EH (cell line): ENCODE measurements at regions not wholly inside any gene's neighbourhood (a gene's known extent, or its start where the extent isn't known, plus 50 kb on each side); places are given as distances from the start of the nearest gene placed in this dataset.

ENCODE experiments used
- DNase-seq: peaks from one replicate; pipeline ENCODE4 v3.0.0-alpha.2; 2015; ENCODE audit warnings: low read depth

GRCh38 chrX:112910418-112910817 lies 69.8 kb upstream of the AMOT start:
- no peak for DNase-seq

DNA sequence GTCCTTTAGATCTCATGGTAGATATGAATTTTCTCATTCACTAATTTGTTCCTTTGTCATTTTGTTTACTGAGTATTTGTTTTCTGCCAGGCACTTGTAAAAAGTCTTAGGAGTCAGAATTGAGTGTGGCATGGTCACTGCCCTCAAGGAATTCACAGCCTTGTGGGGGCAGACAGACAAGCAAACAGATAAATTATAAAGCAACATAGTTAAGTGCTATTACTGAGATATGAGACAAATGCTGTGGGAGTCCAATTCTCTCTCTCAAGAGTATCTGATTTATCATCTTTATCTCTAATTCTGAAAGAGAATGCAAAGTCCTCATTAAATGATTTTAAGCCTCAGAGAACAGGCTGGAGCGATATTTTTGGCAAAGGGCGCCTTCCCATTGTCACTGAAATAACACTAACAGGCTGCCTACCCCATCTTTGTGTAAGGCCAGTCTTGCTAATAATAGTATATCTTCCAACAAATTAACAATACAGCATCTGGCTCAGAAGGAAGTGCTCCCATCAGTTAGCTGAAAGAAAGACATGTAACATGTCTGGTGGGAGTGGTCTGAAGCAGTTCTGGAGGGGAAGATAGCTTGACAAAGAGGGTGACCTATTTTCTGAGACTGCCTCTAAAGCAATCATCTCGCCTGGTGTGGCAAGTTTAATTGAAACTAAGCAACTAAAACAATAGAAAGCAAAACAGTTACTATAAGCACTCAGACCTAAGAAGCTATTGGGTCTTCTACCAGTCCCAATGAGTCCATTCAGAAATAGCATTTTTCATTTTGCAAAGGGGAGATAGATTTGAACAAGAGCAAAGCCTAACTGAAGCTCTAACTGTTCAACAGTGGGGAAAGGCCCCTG lies 61.5 kb upstream of the AMOT start:
- no peak for DNase-seq

DNA sequence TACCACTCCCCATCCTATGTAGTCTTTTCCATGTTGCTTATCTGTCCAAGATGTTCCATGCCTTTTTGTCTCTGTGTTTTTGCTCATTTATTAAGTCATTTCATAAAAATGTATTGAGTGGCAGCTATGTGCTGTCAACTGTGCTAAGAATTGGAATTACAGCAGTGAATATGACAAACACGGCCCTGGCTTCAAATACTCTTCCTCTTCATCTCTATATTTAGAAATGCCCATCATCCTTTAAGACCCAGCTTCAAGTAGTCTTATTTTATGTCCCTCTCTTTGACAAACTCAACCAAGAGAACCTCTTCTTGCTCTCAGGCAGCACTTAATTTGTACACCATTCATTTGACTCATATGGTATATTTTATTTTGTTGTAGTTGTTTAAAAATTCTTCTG lies 55.4 kb upstream of the AMOT start:
- DNase-seq = no peak
